Epithelial cell of esophagus (primary cell): ENCODE measurements at regions not wholly inside any gene's neighbourhood (a gene's known extent, or its start where the extent isn't known, plus 50 kb on each side); places are given as distances from the start of the nearest gene placed in this dataset.

Experiments
- DNase-seq: peaks from one replicate; pipeline ENCODE4 v3.0.0; 2010; ENCODE audit warnings: low read depth
- H3K4me3 ChIP-seq: 2 replicates; pipeline ENCODE4 v1.5.1; 2011; ENCODE audit warnings: mild to moderate bottlenecking, low read length, control low read depth
- CTCF ChIP-seq: IDR thresholded peaks from 2 replicates; pipeline ENCODE4 v1.5.1; 2011; ENCODE audit warnings: low read depth, mild to moderate bottlenecking, low read length, control low read depth, inconsistent platforms; ENCODE audit not compliant: insufficient read depth; ENCODE audit errors: missing control alignments

- TF ChIP-seq CTCF: no peak
- DNase-seq: peak; percentile 17
- no peak overlapping the region for H3K4me3 ChIP-seq
Measured at GRCh38 chr2:220913384-220913783, 658.7 kb downstream of the EPHA4 start.

- no peak overlapping the region for H3K4me3 ChIP-seq
- peak; percentile 17 for DNase-seq
- TF ChIP-seq CTCF: no peak
Measured at GRCh38 chr2:220915092-220915623, 656.9 kb downstream of the EPHA4 start.

GRCh38 chr2:220916931-220917330, 655.2 kb downstream of the EPHA4 start:
- no peak for TF ChIP-seq CTCF
- H3K4me3 ChIP-seq: no peak overlapping the region
- no peak for DNase-seq

- H3K4me3 ChIP-seq: no peak overlapping the region
- no peak for DNase-seq
- TF ChIP-seq CTCF: no peak
Measured at GRCh38 chr2:220930271-220931076, 641.6 kb downstream of the EPHA4 start.

- TF ChIP-seq CTCF: no peak
- H3K4me3 ChIP-seq: no peak overlapping the region
- no peak for DNase-seq
Measured at GRCh38 chr2:220931491-220931890, 640.6 kb downstream of the EPHA4 start.

GRCh38 chr2:220932041-220932440, 640.1 kb downstream of the EPHA4 start:
- TF ChIP-seq CTCF: no peak
- peak; percentile 4 for DNase-seq

More at GRCh38 chr2:220932041-220932440, 640.1 kb downstream of the EPHA4 start:
- H3K4me3 ChIP-seq: no peak overlapping the region
